Nephron (organoid): ENCODE measurements at regions not wholly inside any gene's neighbourhood (a gene's known extent, or its start where the extent isn't known, plus 50 kb on each side); places are given as distances from the start of the nearest gene placed in this dataset.
"Not testable (repeated sequence)": the region's sequence is repeated elsewhere in the genome, so short reads cannot be mapped to it uniquely, and the experiment has no call there.

Experiments used
- H3K27ac Mint-ChIP-seq, 3 experiments: 2 replicates each; pipeline ENCODE4 v1.8.0; 2020; ENCODE audit warnings: mixed read lengths in 3 of 3, mild to moderate bottlenecking in 2 of 3, moderate library complexity in 1 of 3
- H3K27me3 Mint-ChIP-seq: 2 replicates; pipeline ENCODE4 v1.8.0; 2021; ENCODE audit warnings: low read depth, mild to moderate bottlenecking, moderate library complexity, mixed read lengths
- H3K36me3 Mint-ChIP-seq: 2 replicates; pipeline ENCODE4 v1.8.0; 2020; ENCODE audit warnings: low read depth, mixed read lengths
- H3K4me1 Mint-ChIP-seq: 2 replicates; pipeline ENCODE4 v1.8.0; 2020; ENCODE audit warnings: mixed read lengths
- H3K4me3 Mint-ChIP-seq, 3 experiments: 2 replicates each; pipeline ENCODE4 v1.8.0; 2020; ENCODE audit warnings: mild to moderate bottlenecking in 3 of 3, mixed read lengths in 3 of 3, moderate library complexity in 2 of 3
- H3K9me3 Mint-ChIP-seq: 2 replicates; pipeline ENCODE4 v1.8.0; 2020; ENCODE audit warnings: mixed read lengths
- TF ChIP-seq, protein P1 (sequence below), 3 experiments: fragments of 200-600 bp; sonication (generic); IDR thresholded peaks; one replicate each; pipeline ENCODE4 v1.5.0; 2021; ENCODE audit warnings: antibody characterized with exemption in 3 of 3; ENCODE audit not compliant: unreplicated experiment in 3 of 3

- H3K9me3 Mint-ChIP-seq, result no peaks in the 10 kb centered on the region
- TF ChIP-seq, protein P1, sequence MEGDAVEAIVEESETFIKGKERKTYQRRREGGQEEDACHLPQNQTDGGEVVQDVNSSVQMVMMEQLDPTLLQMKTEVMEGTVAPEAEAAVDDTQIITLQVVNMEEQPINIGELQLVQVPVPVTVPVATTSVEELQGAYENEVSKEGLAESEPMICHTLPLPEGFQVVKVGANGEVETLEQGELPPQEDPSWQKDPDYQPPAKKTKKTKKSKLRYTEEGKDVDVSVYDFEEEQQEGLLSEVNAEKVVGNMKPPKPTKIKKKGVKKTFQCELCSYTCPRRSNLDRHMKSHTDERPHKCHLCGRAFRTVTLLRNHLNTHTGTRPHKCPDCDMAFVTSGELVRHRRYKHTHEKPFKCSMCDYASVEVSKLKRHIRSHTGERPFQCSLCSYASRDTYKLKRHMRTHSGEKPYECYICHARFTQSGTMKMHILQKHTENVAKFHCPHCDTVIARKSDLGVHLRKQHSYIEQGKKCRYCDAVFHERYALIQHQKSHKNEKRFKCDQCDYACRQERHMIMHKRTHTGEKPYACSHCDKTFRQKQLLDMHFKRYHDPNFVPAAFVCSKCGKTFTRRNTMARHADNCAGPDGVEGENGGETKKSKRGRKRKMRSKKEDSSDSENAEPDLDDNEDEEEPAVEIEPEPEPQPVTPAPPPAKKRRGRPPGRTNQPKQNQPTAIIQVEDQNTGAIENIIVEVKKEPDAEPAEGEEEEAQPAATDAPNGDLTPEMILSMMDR (IDR thresholded peaks at IDR 0.05; ENCODE audit: unreplicated experiment in 3 of 3), result no peak
- H3K27me3 Mint-ChIP-seq, result peaks cover 15% of the 10 kb centered on the region
- H3K4me3 Mint-ChIP-seq, result no peak overlapping the region
- peaks cover 7% of the 10 kb centered on the region for H3K4me1 Mint-ChIP-seq
- H3K27ac Mint-ChIP-seq, result no peak overlapping the region
- no peaks in the 10 kb centered on the region for H3K36me3 Mint-ChIP-seq
Observed at GRCh38 chr13:30072818-30073186, 222.4 kb upstream of the UBL3 start.

DNA sequence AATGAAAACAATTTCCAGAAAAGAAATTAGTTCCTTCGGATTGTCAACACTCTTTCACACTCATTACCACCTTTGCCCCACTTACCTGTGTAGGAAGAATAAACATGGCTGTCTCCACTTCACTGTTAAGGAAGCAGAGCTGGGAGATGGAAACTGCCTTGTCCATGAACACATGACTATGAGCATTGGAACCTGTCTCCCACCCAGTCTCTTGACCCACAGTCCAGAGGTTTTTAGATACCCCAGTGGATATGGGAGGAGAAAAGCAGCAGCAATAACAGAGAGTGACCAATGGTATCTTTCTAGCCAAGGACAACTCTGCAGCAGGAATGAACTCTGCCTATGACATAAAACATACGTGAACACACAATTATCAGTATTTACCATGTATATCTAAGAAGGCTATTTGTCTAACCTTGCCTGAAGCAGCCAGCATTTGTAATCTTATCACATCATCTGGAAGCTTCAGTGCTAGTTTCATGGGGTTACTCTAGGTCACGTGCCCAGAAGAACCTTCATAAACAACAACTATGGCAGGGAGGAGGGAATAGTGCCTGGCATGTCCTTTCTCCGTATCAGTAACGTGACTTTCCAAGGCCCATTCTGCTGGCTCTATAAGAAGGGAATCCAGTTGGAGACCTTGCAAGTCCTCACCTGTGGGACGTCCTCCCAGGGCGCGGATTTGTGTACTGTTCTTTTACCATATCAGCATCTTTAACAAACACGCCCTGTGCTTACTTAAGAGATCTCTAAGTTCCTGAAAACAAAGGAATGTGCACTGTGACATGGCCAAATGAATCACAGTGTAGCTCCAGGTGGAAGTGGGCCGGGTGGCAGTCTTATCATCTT lies 221.8 kb upstream of the UBL3 start:
- H3K9me3 Mint-ChIP-seq, result no peaks in the 10 kb centered on the region
- H3K27ac Mint-ChIP-seq, result no peak overlapping the region
- peaks cover 1% of the 10 kb centered on the region for H3K4me1 Mint-ChIP-seq
- TF ChIP-seq, protein P1 (IDR thresholded peaks at IDR 0.05; ENCODE audit: unreplicated experiment in 3 of 3), result no peak
- H3K27me3 Mint-ChIP-seq, result peaks cover 15% of the 10 kb centered on the region
- H3K4me3 Mint-ChIP-seq, result no peak overlapping the region
- H3K36me3 Mint-ChIP-seq, result no peaks in the 10 kb centered on the region

GRCh38 chr13:30065181-30065580 lies 214.8 kb upstream of the UBL3 start:
- Mint-ChIP-seq H3K27me3 (peaks cover 4% of the 10 kb centered on the region), H3K9me3 (peaks cover 5% of the 10 kb centered on the region), H3K4me3 (no peak overlapping the region), H3K27ac (no peak overlapping the region), H3K36me3 (no peaks in the 10 kb centered on the region), H3K4me1 (peaks cover 6% of the 10 kb centered on the region)
- TF ChIP-seq, protein P1 (IDR thresholded peaks at IDR 0.05; ENCODE audit: unreplicated experiment in 3 of 3), result no peak

DNA sequence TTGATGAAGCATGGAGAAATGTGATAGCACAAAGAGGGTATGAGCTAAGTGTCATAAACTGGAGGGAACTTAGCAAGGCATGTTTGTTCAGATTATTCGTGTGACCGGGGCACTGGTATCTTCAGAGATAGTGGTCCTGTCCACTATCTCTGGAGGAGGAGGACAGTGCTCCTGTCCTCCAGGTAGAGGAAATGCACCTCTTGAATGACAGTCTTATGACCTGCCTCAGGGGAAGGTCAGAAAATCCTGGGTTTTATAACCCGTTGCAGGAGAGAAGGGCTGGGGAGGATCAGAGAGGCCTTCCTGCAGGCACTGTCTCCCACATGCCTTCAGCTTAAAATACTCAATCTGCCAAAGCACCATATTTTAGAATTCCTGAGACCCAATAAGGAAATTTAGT lies 213.5 kb upstream of the UBL3 start:
- H3K27ac Mint-ChIP-seq, result no peak overlapping the region
- peaks cover 10% of the 10 kb centered on the region for H3K9me3 Mint-ChIP-seq
- no peaks in the 10 kb centered on the region for H3K36me3 Mint-ChIP-seq
- no peak overlapping the region for H3K4me3 Mint-ChIP-seq
- TF ChIP-seq, protein P1 (IDR thresholded peaks at IDR 0.05; ENCODE audit: unreplicated experiment in 3 of 3), result no peak
- H3K4me1 Mint-ChIP-seq, result peaks cover 11% of the 10 kb centered on the region
- H3K27me3 Mint-ChIP-seq, result peaks cover 4% of the 10 kb centered on the region

DNA sequence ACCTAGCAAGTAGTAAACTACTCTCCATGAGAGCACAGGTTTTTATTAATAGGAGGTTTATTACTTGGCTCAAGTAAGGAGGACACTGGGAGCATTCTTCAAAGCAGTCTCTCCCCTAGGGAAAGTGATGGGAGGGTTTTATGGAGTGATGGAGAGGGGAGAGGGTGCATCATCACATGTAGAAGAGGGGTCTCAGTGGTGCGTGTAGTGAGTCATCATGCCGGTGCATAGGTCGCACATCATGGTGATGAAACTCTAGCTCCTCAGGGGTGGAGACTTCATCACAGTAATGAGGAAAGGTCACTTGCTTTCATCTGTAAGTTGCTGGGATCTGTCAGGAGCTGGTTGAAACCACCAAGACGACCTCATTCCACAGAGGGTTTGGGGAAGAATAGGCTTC lies 210.8 kb upstream of the UBL3 start:
- peaks cover 14% of the 10 kb centered on the region for H3K9me3 Mint-ChIP-seq
- TF ChIP-seq, protein P1 (IDR thresholded peaks at IDR 0.05; ENCODE audit: unreplicated experiment in 3 of 3), result no peak
- H3K4me1 Mint-ChIP-seq, result peaks cover 11% of the 10 kb centered on the region
- no peak overlapping the region for H3K27ac Mint-ChIP-seq
- peaks cover 4% of the 10 kb centered on the region for H3K27me3 Mint-ChIP-seq
- H3K4me3 Mint-ChIP-seq, result no peak overlapping the region
- H3K36me3 Mint-ChIP-seq, result no peaks in the 10 kb centered on the region

DNA sequence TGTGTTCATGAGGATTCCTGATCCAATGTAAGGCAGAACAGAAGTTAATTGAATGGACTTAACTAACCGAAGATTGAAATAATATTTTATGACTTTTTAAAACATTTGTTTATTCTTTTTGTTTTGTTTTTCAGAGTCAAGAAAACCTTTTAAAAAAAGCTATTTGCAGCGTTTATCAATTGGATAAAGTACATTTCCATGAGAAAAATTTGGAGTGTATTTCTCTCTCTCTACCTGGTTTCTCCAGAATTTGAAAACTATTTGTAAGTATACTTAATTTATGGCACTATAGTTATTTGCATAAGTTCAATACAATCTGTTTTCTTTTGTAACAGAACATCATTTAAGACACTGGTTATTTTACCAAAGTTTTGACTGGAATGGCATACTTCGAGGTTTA lies 208.0 kb upstream of the UBL3 start:
- no peak overlapping the region for H3K4me3 Mint-ChIP-seq
- H3K9me3 Mint-ChIP-seq, result peaks cover 14% of the 10 kb centered on the region
- H3K27ac Mint-ChIP-seq, result no peak overlapping the region
- TF ChIP-seq, protein P1 (IDR thresholded peaks at IDR 0.05; ENCODE audit: unreplicated experiment in 3 of 3), result no peak
- H3K36me3 Mint-ChIP-seq, result no peaks in the 10 kb centered on the region
- H3K4me1 Mint-ChIP-seq, result peaks cover 16% of the 10 kb centered on the region
- no peaks in the 10 kb centered on the region for H3K27me3 Mint-ChIP-seq

GRCh38 chr13:30054546-30054945 lies 204.1 kb upstream of the UBL3 start:
- H3K27me3 Mint-ChIP-seq, H3K36me3 Mint-ChIP-seq, H3K9me3 Mint-ChIP-seq, H3K4me3 Mint-ChIP-seq, H3K27ac Mint-ChIP-seq: not testable (repeated sequence)
- peaks cover 20% of the 10 kb centered on the region for H3K4me1 Mint-ChIP-seq
